NCI-H146 (cell line): ENCODE measurements at regions not wholly inside any gene's neighbourhood (a gene's known extent, or its start where the extent isn't known, plus 50 kb on each side); places are given as distances from the start of the nearest gene placed in this dataset.

ENCODE experiments used
- DNase-seq: peaks from one replicate; lab custom pipeline; 2025; lab: John Stamatoyannopoulos, UW

DNA sequence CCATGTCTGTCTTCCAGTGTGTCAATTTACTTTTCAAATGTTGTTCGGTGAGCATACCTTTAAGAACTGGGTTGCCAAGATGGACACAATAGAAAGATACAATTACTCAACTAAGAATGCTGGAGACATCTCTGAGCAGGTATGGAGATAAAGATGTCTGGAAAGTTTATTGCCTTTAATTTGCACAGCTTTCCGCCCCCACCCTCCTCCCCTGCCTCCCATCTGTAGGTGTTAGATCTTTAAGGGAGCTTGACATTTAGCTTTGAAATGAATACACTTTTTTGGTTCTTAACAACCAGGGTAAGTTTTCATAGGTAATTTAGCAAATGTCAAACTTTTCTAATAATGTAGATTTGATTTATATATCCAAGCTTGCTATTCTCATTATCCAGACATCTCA is 104.4 kb downstream of the BTBD3 start:
- no peak for DNase-seq

DNA sequence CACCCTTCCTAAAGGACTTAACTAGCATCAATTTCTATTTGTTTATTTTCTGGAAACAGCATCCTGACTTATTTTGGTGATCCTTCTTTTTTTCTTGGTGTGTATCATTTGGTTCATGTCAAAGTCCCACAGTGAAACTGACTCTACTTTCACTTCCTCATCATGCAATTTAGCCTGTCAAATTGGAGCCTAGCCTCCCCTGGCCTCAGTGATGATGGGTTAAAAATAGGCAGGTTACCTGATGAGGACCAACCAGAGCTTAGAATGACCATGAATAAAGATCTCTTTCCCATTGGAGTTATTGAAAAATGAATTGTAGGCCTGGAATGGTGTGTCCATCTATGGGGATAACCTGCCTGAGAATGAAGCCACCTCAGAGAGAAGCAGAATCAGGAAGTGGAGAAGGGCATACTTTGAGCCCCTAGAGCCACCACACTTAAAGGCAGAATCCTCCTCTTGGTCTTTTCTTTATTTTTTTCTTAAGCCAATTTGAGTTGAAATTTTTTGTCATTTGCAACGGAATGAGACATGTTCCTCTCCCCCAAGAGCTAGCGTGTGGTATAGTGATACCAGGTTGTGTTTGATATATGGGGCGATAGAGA is 105.6 kb downstream of the BTBD3 start:
- no peak for DNase-seq

DNA sequence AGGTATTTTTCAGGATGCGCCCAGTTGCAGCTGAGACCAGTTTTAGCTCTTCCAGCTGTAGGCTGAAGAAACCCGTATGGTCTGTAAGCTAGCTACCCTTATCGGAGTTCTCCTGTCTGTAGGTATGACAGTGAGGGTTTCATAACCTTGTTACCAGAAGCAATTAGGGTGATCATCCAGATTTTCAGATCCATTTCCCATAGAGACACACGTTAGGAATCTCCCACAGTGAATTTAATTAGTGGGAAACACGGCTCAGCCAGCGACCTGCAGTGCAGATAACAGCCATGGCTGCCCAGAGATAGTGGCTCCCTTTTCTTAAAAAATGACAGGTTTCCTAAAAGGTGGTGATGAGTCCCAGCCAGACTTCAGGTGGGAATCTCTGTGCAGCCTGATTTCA is 111.1 kb downstream of the BTBD3 start:
- peak; percentile 54 for DNase-seq

DNA sequence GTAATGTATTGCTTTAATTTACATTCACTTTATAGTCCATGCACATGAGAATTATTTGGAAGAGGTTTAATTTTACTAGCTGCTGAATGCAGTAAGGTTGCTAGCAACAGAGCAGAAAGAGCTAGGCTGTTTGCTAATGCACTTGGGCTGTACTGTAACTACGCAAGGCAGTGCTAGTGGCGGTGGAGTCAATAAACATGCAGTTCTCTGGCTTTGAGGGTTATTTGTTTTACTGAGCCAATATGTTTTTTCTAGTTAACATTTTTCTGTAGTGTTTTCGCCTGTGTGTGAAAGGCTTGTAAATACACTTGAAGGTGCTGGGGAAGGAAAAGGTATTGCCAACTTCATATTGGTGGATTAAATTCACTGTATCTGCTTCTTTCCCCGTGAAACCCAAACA is 112.8 kb downstream of the BTBD3 start:
- DNase-seq = no peak

DNA sequence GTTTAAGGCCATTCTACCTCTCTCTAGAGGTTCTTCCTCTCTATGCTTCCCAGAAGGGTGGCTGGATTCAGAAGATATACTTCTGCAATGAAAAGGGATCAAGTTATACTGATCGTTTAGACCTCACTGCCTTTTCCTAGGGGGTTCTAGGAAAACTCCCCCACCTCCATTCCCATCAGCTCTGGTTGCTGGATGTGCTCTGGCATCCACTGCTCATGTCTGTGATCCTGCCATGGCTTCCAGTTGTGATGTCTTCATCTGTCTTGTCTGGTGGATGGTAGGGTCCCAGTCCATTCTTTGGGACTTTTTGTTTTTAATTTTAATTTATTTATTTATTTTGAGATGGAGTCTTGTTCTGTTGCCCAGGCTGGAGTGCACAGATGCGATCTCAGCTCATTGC is 118.4 kb downstream of the BTBD3 start:
- DNase-seq = no peak

DNA sequence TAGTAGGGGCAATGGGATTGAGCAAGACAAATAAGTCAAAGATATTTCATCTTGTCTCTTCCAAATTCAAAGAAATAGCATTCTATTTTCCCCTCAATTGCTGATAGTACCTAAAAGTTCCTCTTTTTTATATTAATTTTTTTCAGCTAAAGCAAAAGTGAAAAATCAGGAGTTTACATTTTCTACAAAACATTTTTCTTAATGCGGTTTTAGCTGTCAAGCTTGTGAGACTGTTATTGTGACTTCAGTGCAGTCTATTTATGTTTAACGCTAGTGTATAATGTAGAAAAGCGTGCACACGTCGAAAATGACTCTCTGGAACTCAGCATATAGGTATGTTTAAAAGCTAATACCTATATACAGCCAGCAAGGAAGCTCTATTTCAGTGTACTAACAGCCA is 119.8 kb downstream of the BTBD3 start:
- DNase-seq = no peak

DNA sequence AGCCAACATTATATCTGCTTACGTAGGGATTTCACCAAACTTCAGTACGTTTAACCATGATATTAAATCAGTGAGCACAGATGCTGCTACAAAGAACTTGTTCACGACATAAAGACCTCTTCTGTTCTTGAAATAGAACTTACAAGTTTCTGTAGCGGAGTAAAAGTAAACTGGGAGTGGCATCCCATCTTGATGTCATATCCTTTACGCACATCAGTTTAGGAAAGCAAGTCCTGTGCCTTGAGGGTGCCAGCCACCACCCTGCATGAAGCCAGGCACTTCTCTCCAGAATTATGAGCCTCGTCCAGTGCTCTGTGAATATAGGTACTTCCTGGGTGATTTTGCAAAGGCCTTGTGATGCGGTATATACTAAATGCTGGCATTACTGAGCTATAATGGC is 122.6 kb downstream of the BTBD3 start:
- DNase-seq = no peak

DNA sequence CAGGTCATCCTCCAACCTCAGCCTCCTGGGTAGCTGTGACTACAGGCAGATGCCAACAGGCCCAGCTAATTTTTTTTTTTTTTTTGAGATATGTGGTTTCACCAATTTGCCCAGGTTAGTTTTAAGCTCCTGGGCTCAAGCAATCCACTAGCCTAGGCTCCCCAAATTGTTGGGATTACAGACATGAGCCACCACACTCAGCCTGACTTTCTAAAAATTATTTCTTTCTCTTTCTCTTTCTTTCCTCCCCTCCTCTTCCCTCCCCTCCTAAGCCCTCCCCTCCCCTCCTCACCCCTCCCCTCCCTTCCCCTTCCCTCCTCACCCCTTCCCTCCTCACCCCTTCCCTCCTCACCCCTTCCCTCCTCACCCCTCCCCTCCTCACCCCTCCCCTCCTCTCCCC is 127.3 kb downstream of the BTBD3 start:
- no peak for DNase-seq

DNA sequence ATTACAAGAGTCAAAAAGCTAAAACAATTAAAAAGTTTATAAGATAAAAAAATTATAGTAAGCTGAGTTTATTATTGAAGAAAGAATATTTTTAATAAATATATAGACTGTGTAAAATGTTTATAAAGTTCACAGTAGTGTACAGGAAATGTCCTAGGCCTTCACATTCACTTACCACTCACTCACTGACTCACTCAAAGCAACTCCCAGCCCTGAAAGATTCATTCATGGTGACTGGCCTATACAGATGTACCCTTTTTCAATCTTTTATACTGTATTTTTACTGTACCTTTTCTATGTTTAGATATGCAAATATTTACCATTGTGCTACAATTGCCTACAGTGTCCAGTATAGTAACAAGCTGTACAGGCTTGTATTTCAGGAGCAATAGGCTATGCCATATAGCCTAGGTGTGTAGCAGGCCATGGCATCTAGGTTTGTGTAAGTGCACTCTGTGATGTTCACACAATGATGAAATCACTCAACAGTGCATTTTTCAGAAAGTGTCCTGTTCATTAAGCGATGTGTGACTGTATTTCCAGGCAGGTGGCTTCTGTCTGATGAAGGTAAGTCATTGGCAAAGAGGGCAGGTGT is 130.2 kb downstream of the BTBD3 start:
- DNase-seq = peak; percentile 6

DNA sequence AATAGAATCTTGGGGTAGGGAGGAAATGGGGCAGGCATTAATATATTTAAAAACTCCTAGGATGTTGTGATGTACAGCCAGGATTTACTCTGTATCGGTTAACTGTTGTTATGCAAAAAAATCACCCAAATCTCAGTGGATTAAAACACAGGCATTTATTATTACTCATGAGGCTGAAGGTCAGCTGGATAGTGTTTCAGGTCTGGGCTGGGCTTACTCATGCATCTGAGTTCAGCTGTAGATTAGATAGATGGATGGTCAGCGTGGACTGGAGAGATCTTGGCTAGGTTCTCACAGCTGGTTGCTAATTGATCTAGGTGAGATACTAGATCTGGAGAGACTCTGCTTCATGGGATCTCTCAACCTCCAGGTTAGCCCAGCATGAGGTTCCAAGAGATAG is 131.4 kb downstream of the BTBD3 start:
- no peak for DNase-seq

DNA sequence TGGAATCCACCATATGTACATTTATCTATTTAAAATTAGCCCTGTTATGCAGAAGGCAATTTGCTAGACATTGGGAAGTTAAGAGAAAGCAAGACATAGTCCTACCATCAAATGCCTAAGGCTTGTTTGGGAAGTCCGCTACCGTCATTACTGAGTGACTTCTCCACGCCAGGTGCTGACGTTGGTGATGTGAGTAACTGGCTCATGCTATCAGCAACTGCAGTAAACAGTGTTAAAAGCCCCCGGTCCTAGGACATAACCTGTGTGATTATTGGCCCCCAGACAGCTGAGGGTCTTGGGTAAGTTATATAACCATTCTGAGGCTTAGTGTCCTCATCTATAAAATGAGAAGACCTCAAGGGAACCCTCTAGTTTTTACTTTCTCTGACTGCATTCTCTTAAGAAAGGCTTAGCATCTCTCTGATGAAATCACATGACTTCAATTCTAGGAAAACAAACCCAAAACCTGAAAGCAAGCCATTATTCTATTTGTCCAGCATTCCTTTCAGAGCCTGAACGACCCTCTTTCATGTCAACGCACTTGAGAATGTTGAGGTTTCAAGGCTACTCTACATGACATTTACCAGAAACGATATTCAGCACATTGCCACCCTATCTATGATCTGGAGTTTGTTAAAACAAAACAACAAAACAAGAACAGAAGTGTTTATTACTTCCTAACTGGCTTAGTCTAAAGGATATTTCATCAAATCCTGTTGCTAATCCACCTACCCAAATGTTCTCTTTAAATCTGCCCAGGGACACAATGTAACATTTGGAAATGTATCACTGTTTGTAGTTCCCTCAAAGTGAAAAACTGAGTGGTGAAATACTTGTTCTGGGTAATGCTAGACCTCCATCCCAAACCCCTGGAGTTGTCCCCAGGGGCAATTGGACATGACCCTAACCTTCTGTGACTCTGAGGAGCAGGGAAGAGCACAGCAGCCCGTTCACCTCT is 133.8 kb downstream of the BTBD3 start:
- DNase-seq = no peak

DNA sequence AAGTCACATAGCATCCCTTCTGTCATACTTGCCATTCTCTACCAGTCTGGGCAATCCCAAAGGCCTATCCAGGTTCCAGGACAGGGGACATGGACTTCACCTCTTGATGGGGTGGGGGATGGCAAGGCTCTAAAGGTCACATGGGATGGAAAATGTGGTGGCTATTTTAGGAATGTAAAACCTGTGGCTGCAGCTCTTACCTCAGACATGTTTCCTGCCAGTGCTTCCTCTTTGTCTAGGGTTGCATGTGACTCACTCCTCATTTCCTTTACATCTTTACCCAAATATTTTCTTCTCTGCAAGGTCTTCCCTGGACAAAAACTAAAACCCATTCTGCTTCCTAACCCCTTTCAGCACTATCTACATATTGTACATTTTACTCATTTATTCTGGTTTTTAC is 135.7 kb downstream of the BTBD3 start:
- no peak for DNase-seq

DNA sequence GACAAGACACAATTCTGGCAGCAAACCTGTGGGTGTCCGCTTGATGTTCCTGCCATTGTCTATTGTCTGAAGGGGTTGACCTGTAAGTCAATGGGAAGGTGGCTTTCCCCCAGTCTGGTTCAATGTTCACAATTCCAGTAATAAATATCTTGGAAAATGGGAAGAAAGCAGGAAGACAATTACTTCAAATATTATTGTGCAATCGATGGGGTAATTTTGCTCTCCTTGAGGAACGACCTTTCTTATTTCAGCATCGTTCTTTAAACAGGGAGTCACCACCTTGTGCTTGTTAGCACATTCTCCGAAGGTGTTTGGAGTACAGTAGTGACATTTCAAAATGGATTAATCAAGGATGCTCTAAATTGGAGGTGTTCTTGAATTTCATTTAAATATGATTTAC is 136.9 kb downstream of the BTBD3 start:
- no peak for DNase-seq

DNA sequence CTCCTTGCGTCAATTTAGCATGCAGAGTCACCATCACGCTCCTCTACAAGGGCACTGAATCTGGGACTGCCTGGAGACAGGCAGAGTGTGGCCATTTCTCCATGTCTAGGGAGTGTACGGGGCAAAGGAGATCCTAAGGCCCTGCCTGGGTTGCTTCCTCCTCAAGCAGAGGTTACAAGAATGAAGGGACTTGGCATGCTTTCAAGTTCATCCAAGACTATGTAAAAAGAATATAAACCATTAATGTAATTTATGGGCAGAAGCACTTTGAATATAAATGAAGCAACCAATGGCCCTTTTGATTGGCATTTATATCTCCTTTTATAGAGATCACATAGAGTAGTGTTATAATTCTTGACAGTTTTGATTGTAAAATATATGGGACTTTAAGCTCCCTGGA is 137.5 kb downstream of the BTBD3 start:
- DNase-seq = no peak

DNA sequence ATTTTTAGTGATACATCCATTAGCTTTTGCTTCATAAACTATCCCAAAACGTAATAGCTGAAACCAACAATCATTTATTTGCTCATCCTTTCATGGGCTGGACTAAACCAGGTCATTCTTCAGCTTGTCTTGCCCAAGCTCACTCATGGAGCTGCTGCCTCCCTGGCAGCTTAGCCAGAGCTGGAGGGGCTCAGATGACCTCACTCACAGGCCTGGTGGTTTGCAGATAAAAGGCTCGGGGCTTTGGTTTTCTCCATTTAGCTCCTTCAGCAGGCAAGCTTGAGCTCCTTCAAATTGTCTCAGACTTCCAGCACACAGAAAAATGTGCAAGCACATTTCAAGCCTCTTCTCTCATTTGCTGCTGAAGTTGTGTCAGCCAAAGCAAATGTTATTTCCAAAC is 139.1 kb downstream of the BTBD3 start:
- no peak for DNase-seq

DNA sequence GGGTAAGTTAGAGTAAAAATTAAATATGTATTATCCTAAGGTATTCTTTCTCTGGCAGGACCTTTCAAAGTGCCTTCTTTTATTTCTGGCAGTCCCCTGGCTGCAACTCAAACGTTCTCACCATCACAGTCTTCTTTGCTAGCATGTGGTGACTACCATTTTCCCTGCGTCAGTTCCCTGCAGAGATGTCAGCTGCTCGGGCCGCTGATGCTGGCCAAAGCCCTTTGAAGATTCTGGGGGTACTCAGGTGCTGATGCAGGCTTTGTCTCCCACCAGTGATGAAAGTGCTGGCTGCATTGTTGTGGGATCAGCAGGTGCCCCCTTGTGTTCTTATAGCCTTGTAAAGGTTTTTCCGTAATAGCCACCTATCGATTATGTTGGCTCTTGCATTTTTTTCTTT is 140.1 kb downstream of the BTBD3 start:
- no peak for DNase-seq

DNA sequence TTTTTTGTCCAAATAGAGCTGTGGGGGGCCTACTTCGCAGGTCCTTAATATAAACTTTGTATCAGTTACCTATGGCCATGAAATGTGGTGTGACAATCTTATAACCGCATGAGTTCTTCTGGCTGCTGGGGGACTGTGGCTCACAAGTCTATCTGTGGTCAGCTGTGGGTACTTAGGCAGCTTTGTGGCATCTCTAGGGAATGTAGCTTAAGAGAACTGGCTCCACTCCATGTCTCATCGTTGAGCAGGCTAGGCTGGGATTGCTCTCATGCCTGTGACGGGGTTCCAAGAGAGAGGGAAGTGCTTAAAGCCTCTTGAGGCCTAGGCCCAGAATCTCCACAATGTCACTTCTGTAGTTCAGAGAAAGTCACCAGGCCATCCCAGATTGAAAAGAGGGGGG is 140.5 kb downstream of the BTBD3 start:
- DNase-seq = no peak

DNA sequence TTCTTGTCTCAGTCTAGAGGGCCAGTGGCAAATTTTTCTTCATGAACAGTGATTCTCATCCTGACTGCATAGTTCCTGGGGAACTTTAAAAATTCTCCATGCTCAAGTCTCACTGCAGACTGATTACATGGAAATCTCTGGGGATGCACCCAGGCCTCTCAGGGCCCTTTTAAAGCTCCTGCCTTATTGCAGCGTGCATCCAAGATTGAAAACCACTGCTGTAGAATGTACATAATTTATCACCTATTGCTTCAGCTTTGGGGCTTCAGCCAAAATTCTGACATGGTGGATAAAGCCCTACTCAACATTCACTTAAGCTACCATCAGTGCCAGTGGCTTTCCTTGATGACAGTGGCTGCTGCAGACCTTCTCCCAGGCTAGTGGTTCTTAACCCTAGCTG is 143.8 kb downstream of the BTBD3 start:
- DNase-seq = no peak

DNA sequence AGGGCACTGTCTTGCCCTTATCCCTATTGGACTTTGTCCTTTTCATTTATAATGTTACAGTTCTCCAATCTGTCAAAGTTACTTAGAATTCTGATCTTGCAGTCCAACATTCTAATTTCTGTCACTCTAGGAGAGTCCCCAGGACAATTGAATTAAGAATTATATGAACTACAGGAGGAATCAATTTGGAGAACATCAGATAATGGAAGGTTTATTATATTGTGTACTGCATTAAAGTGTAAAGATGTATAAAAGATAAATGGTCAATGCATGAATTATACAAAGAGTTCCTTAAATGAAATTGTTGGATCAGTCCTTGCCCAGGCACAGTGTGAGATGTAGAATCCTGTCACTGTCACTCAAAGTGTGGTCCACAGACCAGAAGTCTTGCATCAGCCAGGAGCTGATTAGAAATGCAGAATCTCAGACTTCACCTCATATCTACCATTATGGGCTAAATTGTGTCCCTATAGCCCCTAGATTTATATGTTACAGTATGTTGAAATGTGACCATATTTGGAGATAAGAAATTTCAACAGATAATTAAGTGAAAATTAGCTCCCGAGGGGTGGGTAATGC is 145.5 kb downstream of the BTBD3 start:
- no peak for DNase-seq

DNA sequence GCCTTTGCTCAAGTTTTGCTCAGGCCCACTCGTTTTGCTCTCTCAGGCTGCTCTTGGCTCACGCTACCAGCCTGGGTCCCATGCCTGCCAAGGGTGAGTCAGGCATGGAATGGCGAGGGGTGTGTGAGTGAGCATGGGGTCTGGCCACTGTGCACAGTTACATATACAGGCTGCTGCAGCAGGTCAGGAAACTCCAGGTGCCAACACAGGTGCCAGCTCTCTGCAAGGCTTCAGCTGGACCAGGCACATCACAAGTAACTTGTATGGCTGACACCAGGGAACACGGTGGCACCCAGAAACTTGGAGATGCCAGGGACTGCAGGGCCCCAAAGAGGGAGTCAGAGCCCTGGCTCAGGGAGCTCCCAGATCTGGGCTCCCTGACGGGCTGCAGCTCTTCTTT is 146.8 kb downstream of the BTBD3 start:
- DNase-seq = no peak

DNA sequence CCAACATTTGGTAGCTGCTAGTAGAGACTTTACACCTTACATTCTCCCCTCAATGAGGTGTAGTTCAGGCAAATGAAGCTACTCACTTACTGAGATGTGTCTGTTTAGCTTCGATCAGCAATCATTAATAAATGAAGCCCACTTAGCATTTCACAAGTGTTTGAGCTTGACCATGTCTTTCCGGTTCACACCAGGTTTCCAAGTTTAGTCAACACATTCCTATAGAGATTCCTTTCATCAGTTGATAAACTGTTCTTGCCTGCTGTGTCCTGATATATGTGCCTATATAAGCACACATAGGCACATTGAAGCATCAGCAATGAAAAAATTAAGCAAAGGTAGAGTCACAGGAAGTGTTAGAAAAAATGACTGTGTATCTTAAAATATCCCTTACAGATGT is 150.0 kb downstream of the BTBD3 start:
- no peak for DNase-seq

DNA sequence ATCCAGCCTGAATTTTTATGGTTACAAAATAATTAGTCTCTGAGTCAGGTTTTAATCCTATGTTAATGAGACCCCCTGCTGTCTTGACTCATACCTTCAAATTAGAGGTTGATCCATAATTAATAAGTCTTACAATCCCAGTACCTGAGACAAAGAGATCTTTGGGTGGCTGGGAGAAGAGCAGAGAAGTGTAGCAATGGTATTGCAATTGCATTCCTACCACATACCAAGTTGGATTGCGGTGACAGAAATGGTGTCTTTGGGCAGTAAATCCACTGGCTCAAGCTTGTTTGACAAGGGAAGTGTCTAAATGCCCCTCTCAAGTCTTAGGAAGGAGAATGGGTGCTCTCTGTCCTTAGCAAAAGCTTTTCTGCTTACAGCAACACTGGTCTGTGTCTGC is 150.4 kb downstream of the BTBD3 start:
- no peak for DNase-seq

DNA sequence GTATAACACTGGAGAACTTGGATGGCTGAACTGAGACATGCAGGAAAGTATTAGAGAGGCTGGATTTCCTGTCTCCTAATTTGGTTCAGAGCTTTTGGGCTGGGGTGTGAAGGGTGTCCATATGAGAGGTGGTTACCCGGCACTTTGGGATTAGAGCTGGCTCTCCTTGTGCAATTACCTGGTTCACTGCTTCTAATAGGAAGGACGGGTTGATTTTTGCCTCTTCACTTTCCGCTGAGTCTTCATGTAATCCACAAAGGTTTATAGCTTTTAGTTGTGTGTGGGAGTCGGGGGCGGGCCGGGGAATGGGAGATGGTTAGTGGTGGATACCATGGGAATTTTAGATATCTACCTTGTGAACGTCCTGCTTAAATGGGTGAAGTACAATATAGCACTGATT is 151.5 kb downstream of the BTBD3 start:
- no peak for DNase-seq
